HG02973 (cell line): ENCODE measurements at regions not wholly inside any gene's neighbourhood (a gene's known extent, or its start where the extent isn't known, plus 50 kb on each side); places are given as distances from the start of the nearest gene placed in this dataset.

ENCODE experiments used
- ATAC-seq: cut with Tn5 transposase; IDR thresholded peaks from one replicate; pipeline ENCODE4 v1.9.1; 2021; ENCODE audit warnings: moderate library complexity; ENCODE audit not compliant: unreplicated experiment

DNA sequence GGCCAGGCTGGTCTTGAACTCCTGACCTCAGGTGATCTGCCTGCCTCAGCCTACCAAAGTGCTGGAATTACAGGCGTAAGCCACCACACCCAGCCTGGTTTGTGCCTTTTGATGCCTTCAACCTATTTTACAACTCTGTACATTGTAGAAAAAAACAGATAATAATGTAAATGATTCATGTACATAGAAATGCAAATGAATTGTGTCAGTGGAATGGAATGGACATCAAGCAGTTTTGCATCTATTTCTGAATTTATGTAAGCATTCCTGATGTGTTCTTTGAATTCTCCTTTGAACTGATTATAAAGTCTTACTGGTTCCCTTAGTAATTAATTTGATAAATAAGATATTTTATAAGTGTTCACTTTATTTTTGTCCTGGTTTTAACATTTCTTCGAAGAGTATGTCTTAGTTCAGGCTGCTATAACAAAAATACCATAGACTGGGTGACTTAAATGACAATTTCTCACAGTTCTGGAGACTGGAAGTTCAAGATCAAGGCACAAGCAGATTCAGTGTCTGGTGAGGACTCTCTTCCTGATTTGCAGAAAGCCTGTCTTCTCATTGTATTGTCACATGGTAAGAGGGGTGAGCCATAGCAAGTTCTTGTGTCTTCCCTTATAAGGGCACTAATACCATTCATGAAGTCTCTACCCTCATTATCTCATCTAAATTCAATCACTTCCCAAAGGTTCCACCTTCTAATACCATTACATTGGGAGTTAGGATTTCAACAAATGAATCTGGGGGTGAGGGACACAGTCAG is 162.2 kb upstream of the S100G start:
- ATAC-seq = no peak

DNA sequence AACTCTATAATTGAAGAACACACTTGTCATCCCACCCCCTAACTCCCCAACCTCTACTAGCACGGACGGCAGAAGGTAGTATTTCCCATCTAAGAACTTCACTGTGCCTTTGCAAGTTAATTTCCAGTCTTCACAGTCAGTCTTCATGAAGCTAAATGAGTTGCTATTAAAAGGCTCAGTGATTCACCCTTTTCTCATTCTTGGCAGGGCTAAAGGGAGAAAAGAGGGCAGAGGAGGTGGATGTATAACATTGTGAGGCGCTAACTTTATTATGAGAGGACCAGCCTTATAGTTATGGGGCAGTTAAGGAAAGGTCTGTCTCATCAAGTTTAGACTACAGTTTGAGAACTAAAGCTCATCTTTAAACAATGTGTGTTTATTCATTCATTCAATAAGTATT is 161.0 kb upstream of the S100G start:
- no peak for ATAC-seq

DNA sequence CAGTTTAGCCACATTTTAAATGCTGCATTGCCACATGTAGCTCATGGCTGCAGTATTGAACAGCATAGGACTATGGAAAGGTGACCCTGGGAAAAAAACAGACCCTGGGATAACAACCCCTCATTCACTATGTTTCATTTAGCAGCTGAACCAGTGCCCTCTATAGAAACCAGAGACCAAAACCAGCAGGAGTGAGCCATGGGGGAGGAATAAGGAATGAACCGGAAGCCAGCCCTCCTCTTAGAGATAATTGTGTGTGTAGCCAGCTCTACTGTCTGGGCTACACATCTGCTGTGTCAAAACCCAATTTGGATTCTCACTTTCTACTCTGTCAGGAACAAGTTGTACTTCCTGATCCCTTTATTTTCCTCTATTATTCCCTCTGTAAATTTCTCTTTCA is 158.5 kb upstream of the S100G start:
- no peak for ATAC-seq

DNA sequence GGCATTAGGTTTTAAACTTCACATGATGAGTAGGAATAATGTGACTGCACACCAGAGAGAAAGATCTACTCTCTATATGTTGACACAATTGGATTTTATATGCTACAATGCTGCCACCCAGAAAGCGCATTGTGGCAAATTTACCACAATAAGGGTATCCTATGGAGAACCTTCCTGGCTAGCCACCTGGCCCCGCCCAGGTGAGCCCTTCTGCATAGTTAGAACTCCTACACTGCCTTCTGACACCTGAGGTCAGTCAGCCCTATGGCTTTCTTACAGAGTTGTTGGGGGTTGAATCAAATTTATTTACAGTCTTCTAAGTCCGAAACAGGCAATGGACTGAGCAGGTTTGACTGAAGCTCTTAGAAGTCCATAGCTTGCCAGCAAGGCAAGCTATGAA is 153.8 kb upstream of the S100G start:
- no peak for ATAC-seq

DNA sequence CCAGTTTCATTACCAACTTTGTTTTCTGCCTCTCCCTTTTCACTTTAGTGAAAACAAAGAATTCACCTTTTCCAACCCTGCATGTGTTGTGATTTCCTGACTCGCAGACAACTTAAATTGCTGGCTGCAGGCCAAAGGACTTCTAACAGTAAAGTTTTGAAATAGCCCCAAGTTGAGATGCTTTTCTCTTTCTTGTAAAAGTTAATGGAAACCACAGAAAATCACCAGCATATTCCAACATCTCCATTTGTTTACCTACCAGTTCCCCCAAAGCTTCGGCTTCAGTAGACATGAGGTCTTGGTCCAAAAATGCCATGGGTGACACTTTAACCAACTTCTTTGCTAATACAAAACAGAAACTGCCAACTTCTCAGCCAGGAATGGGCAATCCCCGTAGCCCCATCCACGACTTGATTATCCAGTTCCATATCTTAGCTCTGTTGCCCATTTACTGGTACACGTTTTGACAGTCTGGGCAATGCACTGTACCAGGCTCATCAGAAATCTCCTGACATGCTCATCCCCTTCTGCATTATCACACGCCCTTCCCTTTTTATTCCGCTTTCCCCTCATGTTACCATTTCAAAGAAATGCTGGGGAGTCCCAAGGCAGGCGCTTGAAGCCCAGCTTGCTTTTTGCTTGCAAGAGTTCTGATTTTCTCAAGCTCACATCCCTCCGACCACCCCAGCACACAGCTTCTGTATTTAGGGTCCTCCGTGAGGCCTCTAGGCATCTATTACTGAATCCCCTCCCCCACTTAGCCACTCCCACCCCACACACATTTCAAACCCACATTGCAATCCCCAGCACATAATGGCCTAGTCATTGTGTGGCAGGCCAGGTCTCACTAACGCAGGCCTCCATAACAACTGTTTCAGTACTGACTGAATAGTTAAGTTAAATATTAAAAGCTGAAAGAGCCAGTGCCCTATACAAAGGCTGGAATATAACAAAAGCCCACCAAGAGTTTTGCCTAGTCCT is 137.9 kb upstream of the S100G start:
- ATAC-seq = no peak

DNA sequence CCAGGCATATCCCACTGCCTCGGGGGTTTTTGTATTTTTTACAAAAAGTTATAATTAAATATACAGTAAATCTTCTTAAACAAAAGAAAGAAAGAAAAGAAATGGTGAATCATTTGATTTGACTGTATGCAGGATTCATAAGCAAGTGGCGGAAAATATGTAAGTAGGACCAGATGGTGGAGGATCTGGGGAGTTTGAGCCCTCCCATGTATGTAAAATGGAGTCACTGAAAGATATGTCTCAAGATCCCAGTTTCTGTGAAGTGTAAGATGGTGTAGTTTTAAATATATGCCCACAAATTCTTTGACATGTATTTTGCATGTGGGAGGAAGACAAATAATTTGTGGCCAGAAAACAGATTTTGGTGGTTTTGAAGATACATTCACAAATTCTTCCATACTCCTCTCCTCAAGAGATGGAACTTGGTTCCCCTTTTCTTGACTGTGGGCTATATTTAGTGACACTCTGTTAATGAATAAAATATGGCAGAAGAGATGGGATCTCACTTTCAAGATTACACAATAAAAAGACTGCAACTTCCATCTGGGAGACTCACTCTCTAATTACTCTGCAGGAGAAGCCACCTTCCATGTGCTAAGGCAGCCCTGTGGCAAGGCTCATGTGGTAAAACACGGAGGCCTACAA is 133.6 kb upstream of the S100G start:
- no peak for ATAC-seq

DNA sequence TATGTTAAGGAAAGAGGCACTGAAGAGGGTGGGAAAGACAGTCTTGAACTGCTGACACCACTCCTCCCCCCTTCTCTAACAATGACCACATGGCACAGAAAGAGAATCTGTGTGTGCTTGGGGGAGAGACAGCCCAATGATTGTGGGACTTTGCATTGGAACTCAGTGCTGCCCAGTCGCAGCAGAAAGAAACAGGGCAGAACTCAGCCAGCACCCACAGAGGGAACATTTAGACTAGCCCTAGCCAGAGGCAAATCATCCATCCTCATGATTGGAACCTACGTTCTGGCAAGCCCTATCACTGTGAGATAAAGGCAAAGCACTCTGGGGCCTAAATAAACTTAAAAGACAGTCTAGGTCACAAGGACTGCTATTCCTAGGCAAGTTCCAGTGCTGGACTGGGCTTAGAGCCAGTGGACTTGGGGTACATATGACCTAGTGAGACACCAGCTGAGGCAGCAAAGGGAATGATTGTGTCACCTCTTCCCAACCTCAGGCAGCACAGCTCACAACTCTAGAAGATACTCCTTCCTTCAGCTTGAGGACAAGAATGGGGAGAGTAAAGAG is 132.8 kb upstream of the S100G start:
- ATAC-seq = no peak

DNA sequence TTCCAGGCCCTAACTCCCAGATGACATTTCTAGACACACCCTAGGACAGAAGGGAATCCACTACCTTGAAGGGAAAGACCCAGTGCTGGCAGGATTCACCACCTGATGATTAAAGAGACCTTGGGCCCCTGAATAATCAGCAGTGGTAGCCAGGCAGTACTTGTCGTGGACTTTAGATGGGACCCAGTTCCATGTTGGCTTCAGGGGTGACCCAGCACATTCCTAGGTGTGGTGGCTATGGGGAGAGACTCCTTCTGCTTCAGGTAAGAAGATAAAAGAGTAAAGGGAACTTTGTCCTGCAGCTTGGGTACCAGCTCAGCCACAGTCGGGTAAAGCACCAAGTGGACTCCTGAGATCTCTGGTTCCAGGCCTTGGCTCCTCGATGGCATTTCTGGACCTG is 131.8 kb upstream of the S100G start:
- no peak for ATAC-seq

DNA sequence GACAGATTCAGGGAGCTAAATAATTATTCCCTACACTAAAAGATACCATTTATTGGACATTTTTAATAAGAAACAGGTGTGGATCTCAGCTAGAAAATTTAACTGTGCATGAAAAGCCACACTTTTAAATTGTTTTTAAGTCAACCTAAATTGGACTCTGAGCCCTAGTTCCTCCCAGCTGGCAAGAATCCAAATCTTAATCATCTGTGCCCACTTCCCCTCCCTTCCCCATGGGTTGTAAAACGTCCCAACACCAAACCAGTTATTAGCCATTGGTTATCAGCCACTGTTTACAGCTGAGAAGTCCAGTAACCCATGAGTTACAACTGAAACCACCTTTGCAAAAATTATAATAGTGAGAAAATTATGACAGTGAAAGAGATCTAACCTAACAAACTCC is 125.6 kb upstream of the S100G start:
- ATAC-seq = no peak

DNA sequence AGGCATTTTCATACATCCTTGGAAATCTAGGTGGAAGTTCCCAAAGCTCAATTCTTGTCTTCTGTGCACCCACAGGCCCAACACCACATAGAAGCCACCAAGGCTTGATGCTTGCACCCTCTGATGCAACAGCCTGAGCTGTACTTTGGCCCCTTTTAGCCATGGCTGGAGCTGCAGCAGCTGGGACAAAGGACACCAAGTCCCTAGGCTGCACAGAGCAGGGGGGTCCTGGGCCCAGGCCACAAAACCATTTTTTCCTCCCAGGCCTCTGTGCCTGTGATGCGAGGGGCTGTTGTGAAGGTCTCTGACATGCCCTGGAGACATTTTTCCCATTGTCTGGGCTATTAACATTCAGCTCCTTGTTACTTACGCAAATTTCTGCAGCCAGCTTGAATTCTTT is 124.0 kb upstream of the S100G start:
- no peak for ATAC-seq

DNA sequence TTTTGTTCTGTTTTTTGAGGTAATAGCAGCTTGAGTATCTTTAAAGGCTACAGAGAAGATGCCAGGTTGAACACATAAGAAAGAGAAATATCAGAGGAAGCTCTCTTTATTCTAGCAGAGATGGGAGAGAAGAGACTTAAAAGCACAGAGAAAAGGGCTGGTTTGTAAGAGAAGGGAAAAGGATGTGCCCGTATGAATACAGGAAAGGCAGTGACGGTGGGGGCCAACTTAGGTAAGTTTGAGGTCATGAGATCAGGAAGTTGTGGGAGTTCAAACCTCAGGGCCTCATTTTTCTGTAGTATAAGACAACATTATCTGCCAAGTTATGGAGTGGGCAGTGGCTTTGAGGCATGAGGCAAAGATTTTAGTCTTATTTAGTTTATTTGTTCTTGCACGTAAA is 121.3 kb upstream of the S100G start:
- no peak for ATAC-seq
